GM23248 (cell line): ENCODE measurements at regions not wholly inside any gene's neighbourhood (a gene's known extent, or its start where the extent isn't known, plus 50 kb on each side); places are given as distances from the start of the nearest gene placed in this dataset.

Experiments
- EZH2 ChIP-seq: fragments of 200-600 bp; sonication (generic); IDR thresholded peaks from 2 replicates; pipeline ENCODE4 v1.6.1; 2018; ENCODE audit warnings: antibody characterized with exemption, mild to moderate bottlenecking; ENCODE audit not compliant: insufficient read depth, poor library complexity, severe bottlenecking
- EZH2phosphoT487 ChIP-seq: fragments of 200-600 bp; sonication (generic); IDR thresholded peaks from 2 replicates; pipeline ENCODE4 v1.6.1; 2018; ENCODE audit warnings: antibody characterized with exemption, moderate library complexity, mild to moderate bottlenecking, low read depth; ENCODE audit not compliant: insufficient read depth

- no peak for TF ChIP-seq EZH2
- no peak for TF ChIP-seq EZH2phosphoT487
Observed at GRCh38 chr10:128852449-128852848, 614.6 kb upstream of the MGMT start.
